A549 (cell line): ENCODE measurements at regions not wholly inside any gene's neighbourhood (a gene's known extent, or its start where the extent isn't known, plus 50 kb on each side); places are given as distances from the start of the nearest gene placed in this dataset.

ENCODE experiments used
- CEBPB ChIP-seq, 2 experiments: fragments of >200 bp in 1 of 2; sonication (Bioruptor Twin) in 1 of 2; formaldehyde crosslinking in 1 of 2; IDR thresholded peaks; 2 replicates each; pipeline ENCODE4 v1.6.1; 2012 to 2016
- CHD2 ChIP-seq: fragments of 150-350 bp; IDR thresholded peaks from 2 replicates; pipeline ENCODE4 v1.6.1; 2014; ENCODE audit warnings: low read length; ENCODE audit not compliant: partially characterized antibody
- EP300 ChIP-seq, 2 experiments: fragments of >200 bp; sonication (Bioruptor Twin); formaldehyde crosslinking; IDR thresholded peaks; 2 replicates in 1 of 2; 3 replicates in 1 of 2; pipeline ENCODE4 v1.6.1; 2016 to 2017
- KDM1A ChIP-seq: fragments of 200-600 bp; sonication (generic); IDR thresholded peaks from 2 replicates; pipeline ENCODE4 v1.6.1; 2016; ENCODE audit warnings: low read depth, mild to moderate bottlenecking
- POLR2A ChIP-seq: IDR thresholded peaks from 2 replicates; pipeline ENCODE4 v1.6.1; 2012; ENCODE audit warnings: mild to moderate bottlenecking, low read length
- RFX5 ChIP-seq: fragments of 450-650 bp; IDR thresholded peaks from 2 replicates; pipeline ENCODE4 v1.7.1; 2014; ENCODE audit warnings: antibody characterized with exemption, mild to moderate bottlenecking, moderate library complexity
- SREBF2 ChIP-seq: fragments of 450-650 bp; IDR thresholded peaks from 2 replicates; pipeline ENCODE4 v1.6.1; 2014; ENCODE audit warnings: mild to moderate bottlenecking, moderate library complexity
- ZFP36 ChIP-seq: fragments of 450-650 bp; IDR thresholded peaks from 2 replicates; pipeline ENCODE4 v1.6.1; 2014; ENCODE audit warnings: borderline replicate concordance; ENCODE audit not compliant: partially characterized antibody
- TF ChIP-seq, protein P1 (sequence below): fragments of >200 bp; sonication (Bioruptor Twin); formaldehyde crosslinking; IDR thresholded peaks from 3 replicates; pipeline ENCODE4 v1.5.1; 2016
- TF ChIP-seq, protein P2 (sequence below): fragments of >200 bp; sonication (Bioruptor Twin); formaldehyde crosslinking; IDR thresholded peaks from 3 replicates; pipeline ENCODE4 v1.6.1; 2016
- TF ChIP-seq, protein P3 (sequence below): fragments of 450-650 bp; IDR thresholded peaks from 2 replicates; pipeline ENCODE4 v1.6.1; 2014; ENCODE audit warnings: antibody characterized with exemption

DNA sequence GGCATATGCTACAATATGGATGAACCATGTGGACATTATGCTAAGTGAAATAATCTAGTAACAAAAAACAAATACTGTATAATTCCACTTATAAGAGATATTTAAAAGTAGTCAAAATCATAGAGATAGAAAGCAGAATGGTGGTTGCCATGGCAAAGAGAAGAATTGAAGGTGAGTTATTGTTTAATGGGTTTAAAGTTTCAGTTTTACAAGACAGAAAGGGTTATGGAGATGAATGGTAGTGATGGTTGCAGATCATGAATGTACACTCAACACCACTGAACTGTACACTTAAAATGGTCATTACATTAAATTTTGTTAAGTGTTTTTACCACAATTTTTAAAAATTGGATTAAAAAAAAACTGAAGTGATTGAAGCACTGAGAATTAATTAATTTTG is 298.2 kb upstream of the ZC3H15 start:
- no peak for TF ChIP-seq POLR2A
- TF ChIP-seq CEBPB (IDR thresholded peaks at IDR 0.05), result no peak
- TF ChIP-seq, protein P1, sequence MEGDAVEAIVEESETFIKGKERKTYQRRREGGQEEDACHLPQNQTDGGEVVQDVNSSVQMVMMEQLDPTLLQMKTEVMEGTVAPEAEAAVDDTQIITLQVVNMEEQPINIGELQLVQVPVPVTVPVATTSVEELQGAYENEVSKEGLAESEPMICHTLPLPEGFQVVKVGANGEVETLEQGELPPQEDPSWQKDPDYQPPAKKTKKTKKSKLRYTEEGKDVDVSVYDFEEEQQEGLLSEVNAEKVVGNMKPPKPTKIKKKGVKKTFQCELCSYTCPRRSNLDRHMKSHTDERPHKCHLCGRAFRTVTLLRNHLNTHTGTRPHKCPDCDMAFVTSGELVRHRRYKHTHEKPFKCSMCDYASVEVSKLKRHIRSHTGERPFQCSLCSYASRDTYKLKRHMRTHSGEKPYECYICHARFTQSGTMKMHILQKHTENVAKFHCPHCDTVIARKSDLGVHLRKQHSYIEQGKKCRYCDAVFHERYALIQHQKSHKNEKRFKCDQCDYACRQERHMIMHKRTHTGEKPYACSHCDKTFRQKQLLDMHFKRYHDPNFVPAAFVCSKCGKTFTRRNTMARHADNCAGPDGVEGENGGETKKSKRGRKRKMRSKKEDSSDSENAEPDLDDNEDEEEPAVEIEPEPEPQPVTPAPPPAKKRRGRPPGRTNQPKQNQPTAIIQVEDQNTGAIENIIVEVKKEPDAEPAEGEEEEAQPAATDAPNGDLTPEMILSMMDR, result no peak
- TF ChIP-seq, protein P2, sequence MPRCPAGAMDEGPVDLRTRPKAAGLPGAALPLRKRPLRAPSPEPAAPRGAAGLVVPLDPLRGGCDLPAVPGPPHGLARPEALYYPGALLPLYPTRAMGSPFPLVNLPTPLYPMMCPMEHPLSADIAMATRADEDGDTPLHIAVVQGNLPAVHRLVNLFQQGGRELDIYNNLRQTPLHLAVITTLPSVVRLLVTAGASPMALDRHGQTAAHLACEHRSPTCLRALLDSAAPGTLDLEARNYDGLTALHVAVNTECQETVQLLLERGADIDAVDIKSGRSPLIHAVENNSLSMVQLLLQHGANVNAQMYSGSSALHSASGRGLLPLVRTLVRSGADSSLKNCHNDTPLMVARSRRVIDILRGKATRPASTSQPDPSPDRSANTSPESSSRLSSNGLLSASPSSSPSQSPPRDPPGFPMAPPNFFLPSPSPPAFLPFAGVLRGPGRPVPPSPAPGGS, result no peak
- no peak for TF ChIP-seq CHD2
- TF ChIP-seq SREBF2, result no peak
- TF ChIP-seq KDM1A, result no peak
- TF ChIP-seq RFX5, result no peak
- no peak for TF ChIP-seq ZFP36
- TF ChIP-seq, protein P3, sequence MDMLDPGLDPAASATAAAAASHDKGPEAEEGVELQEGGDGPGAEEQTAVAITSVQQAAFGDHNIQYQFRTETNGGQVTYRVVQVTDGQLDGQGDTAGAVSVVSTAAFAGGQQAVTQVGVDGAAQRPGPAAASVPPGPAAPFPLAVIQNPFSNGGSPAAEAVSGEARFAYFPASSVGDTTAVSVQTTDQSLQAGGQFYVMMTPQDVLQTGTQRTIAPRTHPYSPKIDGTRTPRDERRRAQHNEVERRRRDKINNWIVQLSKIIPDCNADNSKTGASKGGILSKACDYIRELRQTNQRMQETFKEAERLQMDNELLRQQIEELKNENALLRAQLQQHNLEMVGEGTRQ, result no peak
- TF ChIP-seq EP300 (IDR thresholded peaks at IDR 0.05), result no peak
